Endometrial microvascular endothelial cells (primary cell): ENCODE measurements at regions not wholly inside any gene's neighbourhood (a gene's known extent, or its start where the extent isn't known, plus 50 kb on each side); places are given as distances from the start of the nearest gene placed in this dataset.
"Not testable (repeated sequence)": the region's sequence is repeated elsewhere in the genome, so short reads cannot be mapped to it uniquely, and the experiment has no call there.

Experiments used
- in situ Hi-C: cut with HindIII; loops from 2 replicates; pipeline ENCODE4 v1.10.0; 2017; ENCODE audit warnings: low sequenced_read_pairs, low pct_unique_long_range_greater_than_20kb; ENCODE audit errors: inconsistent ontology term

DNA sequence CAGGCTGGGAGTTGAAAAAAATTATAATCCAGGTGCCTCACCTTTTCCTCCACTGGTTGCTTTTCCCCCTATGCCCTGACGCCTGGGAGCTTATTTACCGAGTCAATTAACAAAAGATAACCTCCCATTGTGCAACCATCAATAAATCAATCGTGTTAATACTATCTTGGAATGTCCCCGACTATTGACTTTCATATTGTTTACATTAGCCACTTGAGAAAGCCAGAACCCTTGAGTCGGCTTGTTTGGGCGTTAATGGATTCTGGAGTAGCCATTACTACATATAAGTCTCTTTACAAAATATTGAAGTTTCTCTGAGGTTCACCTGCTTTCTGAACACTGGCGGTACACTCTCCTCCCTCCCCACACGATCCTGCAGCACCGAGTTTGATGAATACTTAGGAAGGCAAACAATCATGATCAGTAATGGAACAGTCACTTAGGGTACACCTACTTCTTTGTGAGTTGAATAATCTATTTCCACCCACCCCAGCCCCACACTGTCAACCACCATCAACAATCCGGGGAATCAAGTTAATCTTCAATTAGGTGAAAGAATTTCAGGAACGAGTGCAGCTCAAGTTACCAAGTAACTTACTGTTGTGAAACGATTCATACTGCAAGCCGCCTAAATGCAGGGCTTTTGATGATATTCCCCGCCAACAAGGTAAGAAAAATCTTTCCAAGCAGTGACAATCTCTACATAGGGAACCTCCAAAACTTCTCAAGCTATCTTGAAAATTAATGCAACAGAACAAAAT lies 159.3 kb upstream of the NR2F2 start:
- in situ Hi-C loops: no loop called here

DNA sequence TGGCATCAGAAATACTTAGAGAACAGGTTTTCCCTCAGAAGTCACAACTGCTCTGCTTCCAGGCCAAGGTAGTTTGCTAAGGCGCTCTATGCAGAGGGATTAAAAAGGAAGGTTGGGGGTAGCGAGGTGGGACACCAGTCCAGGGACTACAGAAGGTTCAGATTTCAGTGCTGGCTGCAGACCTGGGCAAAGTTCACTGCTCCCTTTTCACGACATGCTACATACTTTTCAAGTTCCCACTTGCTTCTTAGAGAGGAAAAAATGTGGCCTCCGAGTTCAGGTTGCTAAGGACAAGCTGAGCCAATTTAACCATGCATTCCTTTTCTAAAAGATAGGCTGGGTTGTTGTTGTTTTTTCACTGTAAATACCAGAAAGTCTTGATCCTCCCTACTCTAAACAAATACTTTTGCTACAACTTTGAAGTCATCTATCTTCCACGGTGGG lies 158.6 kb upstream of the NR2F2 start:
- in situ Hi-C loops: no loop called here

DNA sequence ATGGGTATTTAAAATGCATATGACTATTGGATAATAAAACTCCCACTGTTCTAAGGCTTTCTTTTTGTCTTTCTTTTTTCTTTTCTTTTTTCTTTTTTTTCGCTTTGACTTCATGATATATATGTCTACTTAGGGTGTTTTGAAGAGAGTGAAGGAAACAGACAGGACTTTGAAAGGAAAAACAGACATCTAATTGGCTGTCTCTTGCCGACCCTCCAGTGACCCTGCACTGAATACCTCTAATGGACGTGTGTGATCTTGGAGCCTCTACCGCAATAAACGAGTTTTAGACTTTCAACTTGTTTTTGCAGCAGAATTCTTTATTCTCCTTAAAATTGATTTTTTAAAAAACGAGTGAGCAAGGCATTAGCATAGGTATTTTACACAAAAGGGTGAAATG lies 158.1 kb upstream of the NR2F2 start:
- in situ Hi-C loops: no loop called here

DNA sequence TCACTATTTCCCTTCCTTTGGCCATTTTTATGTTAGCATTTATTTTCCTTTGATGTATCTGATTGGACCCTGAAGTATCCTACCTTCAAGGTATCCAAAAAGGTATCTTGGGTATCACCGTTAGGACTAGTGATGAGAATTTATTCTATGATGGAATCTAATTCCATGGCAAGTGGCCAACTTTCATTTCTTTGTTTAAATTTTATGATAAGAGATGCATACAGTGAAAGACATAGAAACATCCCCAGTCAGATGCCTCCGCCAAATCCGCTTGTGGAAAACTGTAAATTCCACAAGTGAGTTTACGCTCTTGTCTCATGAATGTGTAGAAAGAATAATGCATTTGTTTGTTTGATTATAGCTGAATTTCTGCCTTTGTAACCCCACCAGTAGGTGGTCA lies 153.7 kb upstream of the NR2F2 start:
- in situ Hi-C loops: no loop called here

DNA sequence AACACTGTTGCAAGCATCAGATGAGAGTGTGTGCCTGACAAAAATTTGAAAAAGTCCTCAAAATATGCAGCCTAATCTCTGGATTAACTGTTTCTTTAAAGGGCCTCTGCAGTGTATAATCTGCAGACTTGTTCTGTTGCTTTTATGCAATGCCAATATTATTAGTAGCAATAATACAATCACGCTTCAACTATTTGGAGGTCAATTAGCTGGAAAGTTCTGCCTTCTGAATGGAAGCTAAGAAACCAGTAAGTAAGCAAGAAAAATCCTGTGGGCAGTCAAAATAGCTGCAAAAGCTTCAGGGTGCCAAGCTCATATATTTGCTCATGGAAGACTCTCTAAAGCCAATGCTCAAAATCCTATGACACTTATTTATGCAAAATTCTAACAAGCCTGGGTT lies 153.2 kb upstream of the NR2F2 start:
- in situ Hi-C loops: no loop called here

DNA sequence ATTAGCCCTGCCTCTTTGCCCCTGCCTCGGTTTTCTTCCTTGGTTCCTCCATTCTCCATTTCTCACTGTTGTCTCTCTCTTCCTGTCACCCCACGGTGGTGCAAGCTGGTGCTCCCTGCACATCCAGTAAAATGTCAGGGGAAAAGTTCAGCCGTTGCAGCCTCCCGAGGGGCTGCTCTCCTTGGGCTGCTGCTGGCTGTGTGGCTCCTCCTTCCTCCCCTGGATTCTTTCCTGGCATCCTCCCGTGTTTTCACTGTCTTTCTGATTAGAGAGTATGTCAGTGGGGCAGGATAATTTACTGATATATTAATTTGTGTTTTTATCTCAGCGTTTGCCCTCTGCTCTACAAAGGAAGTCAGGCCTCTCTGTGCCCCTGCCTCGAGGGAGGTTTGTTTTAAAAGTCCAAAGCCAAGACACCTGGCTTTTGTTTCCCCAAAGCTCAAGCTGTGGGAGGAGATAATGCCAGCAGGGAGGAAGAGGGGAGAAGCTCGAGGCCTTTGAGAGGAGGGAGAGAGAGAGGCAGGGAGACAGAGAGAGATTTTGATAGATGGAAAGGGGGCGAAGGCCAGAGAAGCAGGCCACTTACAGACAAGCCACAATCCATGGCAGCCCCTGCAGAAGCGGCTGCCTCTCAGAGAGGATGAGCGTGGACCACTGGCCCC lies 150.3 kb upstream of the NR2F2 start:
- in situ Hi-C loops: no loop called here

DNA sequence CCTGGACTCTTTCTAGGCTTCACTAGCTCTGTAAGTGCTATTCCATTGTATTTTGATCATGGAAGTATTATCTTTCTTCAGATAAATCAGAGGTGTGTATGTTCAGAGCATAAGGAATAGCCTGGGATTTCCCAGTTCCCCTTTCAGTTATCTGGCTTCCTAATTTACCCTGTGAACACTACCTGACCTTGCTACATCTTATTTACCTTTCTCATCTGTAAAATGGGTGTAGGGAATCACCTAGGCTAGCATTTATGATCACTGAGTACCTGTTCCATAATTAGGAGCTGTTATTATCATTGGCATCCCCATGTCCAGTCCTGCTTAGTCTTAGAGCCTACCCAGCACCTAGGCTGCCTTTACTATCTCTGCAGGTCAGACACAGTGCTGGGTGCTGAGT lies 149.3 kb upstream of the NR2F2 start:
- in situ Hi-C loops: no loop called here

DNA sequence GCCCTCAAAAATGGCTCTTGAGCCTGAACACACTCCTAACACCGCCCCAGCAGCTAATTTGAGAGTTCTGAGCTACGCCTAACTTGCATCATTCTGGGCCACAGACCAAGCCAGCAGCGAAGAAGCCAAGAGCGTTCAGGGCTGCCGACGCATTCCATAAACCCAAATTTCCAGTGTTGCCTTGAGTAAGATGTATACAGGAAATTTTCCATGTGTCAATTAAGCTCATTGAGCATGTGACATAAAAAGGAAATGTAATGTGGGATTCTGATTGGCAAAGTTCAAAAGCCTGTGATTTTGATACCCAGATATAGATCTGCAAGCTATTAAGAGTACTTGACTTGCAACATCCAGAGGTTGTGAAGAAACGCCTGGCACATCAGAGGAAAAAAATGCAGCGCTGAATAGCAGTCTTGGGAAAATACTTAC lies 148.6 kb upstream of the NR2F2 start:
- in situ Hi-C loops: no loop called here

DNA sequence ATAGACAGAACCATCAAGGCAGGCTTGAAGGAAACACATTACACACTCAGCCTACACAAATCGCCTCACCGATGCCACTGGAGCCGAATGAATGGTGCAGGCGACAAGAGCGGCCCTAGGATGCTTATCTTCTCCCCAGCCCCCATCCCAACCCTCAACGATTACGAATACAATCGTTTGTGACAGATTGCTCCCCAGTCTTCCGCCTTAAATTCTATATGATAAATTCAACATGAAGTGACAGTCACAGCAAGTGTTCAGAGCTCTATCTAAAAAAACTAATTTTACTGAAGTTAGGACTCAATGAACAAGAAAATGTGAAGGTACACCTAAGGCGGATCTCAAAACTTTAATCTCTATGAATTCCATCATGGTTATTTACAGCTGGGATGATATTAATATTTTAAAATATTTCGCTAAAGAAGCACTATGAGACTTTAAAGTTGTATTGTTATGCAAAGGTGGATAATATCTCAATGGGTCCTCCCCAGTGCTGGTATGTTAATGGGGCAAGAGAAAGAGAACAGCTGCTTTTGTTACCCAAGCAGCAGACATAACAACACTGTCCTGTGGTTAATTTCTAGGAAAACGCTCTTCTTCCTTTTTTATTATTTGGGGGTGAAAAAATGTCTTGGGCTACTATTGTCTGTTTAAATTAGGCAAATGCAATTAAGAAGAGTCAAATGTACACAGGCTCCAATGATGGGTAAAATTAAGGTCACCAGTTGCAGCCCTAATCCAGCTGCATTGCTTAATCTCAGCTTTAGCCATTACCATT lies 147.6 kb upstream of the NR2F2 start:
- in situ Hi-C loops: no loop called here

DNA sequence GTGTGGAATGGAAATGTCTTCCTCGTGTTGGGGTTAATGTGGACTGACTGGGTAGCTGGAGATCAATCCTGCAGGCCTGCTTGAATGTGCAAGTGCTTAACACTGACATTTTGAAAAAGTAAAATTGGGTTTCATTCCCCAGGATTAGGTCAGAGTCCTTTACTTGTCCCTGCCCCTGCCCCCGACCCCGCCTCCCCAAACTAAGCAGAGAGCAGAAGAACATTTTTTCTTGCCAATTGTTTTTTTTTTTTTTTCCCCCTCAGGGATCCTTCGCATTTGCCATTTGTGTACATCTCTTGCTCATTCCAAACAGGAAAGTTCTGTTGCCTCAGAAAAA lies 147.0 kb upstream of the NR2F2 start:
- in situ Hi-C loops: no loop called here

DNA sequence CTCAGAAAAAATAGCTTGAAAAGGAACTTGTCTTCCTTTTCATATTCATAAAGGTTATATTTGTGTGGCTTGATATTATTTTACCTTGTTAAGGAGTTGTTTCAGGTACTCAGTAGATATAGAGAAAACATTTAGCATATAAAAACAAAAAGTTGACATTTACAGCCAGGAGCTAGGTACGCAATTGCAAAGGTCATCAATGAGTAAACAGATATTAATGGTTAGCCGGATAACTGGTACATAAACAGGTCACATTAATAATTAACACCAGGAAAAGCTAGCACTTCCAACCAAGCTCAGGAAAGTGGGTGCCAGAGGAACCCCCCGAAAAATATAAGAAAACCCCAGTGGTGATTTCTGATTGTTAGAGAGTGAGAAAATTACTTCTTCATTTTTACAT lies 146.6 kb upstream of the NR2F2 start:
- in situ Hi-C loops: no loop called here

DNA sequence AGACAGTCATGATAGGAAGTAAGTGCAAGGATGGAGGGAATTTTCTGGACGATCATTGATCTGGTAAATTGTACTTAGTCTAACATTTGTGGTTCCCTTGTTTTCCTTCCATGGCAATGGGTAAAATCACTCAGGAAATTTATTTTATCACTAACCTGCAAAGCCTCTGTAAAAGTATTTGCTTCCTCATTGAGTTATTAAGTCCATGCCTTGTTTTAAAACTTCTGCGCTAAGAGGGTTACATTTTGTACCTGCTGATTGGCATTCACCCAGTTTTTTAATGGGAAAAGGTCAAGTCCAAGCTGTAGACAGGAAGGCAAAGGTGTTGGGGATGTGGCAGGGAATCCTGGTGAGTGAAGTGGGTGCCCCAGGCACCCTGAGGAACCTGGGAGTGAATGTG lies 146.2 kb upstream of the NR2F2 start:
- in situ Hi-C loops: no loop called here

DNA sequence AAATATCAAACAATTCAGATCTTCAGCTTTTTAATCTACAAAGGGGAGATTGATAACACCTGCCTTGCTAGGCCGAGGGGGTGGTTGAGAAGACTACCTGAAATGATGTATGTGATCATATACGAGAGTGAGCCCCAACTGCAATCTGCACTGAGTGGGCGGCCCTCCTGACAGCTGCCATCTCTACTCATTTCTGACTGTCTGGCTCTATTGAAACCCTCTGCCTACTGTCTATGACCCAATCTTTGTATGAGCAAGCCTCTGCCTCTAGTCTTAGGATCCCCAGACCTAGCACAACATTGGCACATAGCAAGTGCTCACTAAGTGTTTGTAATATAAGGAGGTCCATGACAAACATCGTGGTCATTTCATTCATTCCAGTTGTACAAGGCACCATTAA lies 144.4 kb upstream of the NR2F2 start:
- in situ Hi-C loops: no loop called here

DNA sequence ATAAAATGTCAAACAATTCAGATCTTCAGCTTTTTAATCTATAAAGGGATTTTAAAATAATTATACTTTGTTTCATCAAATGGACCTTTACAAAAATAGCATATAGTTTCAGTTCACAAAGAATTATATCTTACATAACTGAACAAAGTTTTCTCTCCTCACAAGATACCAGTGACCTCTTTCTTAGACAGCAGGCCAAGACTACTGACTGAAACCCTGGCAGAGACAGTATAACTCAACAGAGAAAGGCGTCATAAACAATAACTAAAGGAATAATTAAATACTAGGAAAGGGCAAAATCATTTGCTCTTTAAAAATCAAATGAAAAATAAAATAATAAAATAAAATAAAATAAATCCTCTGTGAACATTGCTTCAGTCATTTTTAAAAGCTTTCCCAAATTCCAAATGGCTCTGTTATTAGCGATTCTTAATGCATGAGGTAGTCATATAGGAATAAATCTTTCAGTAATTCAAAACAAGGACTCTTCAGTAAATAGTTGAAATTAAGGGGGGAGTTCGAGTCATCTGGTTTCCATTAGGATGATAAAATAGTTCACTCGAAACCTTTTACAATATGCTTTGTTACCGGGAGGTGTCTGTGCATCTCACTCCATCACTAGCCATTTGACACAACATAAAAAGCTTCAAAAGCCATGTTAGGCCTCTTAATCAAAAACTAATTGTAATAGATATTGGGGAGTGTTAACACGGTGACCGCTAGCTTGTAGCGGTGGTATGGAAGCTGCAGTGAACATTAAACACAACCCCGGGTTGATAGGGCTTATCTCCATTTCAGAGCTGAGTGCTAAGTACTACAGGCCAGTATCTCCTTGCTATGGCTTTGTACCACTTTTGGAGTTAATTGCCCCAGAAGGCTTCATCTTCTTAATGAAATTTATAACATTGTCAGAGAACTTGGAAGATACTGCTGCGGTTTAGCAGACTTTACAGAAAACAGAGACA lies 142.9 kb upstream of the NR2F2 start:
- in situ Hi-C loops: no loop called here

DNA sequence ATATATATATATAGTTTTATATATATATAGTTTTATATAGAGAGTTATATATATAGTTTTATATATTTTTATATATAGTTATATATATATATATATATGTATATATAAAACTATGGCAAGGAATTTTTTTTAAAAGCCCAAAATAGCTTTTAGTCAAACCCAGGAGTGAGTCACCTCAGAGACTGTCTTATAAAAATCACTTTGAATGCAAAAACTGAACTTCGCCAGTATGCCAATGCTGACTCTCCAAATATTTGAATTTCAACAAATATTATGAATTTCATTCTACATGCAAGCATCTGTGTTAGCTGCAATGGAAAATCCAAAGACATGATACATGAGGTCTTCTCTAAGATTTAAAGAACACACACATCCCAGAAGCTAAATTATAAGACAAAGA lies 132.8 kb upstream of the NR2F2 start:
- in situ Hi-C loops: no loop called here

DNA sequence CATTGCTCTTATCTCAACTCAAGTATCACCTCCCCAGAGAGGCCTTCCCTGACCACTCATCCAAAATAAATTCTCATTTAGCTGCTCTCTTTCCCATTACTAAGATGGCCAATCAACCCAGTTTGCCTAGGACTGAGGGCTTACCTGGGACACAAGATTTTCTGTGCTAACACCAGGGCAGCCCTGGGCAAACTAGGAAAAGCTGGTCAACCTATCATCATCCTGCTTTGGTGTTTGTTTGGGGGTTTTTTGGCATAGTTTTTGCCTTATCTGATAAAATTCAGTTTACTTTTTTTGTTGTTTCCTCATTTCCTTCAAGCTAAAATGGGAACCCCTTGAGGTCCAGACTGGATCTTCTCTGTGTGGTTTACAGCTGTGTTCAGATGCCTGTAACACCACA lies 131.4 kb upstream of the NR2F2 start:
- in situ Hi-C loops: no loop called here

DNA sequence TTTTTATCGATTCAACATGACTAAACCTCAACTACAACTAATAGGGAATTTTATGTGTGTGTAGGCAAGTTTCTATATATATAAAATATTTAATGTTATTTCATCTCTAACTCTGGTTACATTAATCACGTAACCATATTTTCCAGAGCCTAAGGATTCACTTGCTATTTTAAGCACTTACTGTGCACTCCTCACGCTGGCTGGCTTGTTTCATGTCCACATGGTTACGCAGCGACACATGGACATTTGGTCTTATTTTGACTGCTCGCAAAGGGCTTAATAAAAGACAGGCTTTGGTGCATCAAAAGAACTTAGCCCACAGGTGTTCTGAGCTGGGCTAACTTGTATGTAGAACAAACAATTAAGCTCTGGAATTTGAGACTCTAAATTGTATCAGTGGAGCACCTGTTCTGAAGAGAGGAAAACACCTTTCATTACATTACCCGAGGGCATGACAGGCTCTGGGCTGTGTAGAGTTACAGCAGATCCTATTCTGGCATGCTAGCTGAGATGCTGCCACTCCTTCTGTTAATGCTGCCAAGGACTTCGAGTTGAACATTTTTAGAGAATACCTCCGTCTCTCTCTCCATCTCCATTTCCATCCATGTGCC lies 130.0 kb upstream of the NR2F2 start:
- in situ Hi-C loops: no loop called here

DNA sequence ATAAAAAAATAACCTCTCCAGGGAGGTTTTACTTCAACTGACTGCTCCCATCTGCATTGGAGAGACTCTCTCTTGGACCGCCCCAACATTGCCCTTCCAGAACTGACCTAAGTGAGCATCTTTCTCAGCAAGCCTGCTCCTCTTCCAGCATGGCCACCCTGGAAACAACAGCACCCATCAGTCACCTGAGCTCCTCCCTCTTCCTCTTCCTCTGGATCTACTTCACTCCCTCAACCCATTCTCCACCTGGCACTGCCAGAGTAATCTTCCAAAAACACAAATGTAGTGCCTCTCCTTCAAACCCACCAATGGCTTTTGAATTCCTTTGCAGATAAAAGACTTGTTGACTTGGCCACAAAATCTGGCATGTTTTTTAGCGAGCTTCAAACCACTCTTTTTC lies 128.8 kb upstream of the NR2F2 start:
- in situ Hi-C loops: no loop called here

DNA sequence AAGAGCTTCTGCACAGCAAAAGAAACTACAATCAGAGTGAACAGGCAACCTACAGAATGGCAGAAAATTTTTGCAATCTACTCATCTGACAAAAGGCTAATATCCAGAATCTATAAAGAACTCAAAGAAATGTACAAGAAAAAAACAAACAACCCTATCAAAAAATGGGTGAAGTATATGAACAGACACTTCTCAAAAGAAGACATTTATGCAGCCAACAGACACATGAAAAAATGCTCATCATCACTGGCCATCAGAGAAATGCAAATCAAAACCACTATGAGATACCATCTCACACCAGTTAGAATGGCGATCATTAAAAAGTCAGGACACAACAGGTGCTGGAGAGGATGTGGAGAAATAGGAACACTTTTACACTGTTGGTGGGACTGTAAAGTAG lies 124.9 kb upstream of the NR2F2 start:
- in situ Hi-C loops: not testable (repeated sequence)
